Globus pallidus (tissue), 1 donor: ENCODE measurements at regions not wholly inside any gene's neighbourhood (a gene's known extent, or its start where the extent isn't known, plus 50 kb on each side); places are given as distances from the start of the nearest gene placed in this dataset.

Experiments used
- DNase-seq: peaks from one replicate; pipeline ENCODE4 v3.0.0-alpha.2; 2015; ENCODE audit warnings: low spot score

- no peak for DNase-seq
Observed at GRCh38 chr6:122008101-122008999, 391.1 kb upstream of the HSF2 start.

GRCh38 chr6:122009000-122009350, 390.5 kb upstream of the HSF2 start:
- DNase-seq = no peak

GRCh38 chr6:122012578-122012977, 386.9 kb upstream of the HSF2 start:
- DNase-seq = no peak

GRCh38 chr6:122014961-122015360, 384.5 kb upstream of the HSF2 start:
- no peak for DNase-seq

- DNase-seq = no peak
Observed at GRCh38 chr6:122020588-122021264, 378.7 kb upstream of the HSF2 start.

- DNase-seq = no peak
Observed at GRCh38 chr6:122025104-122025503, 374.3 kb upstream of the HSF2 start.

GRCh38 chr6:122026582-122027369, 372.7 kb upstream of the HSF2 start:
- no peak for DNase-seq

GRCh38 chr6:122028933-122029522, 370.4 kb upstream of the HSF2 start:
- DNase-seq = no peak

- DNase-seq = peak; percentile 33
Observed at GRCh38 chr6:122033564-122034181, 365.8 kb upstream of the HSF2 start.

GRCh38 chr6:122035173-122035572, 364.3 kb upstream of the HSF2 start:
- DNase-seq = no peak

GRCh38 chr6:122040261-122040660, 359.2 kb upstream of the HSF2 start:
- no peak for DNase-seq

GRCh38 chr6:122042380-122042779, 357.1 kb upstream of the HSF2 start:
- DNase-seq = no peak

GRCh38 chr6:122042960-122043735, 356.3 kb upstream of the HSF2 start:
- DNase-seq = no peak

GRCh38 chr6:122048570-122048969, 350.9 kb upstream of the HSF2 start:
- no peak for DNase-seq

- no peak for DNase-seq
Observed at GRCh38 chr6:122049341-122049740, 350.1 kb upstream of the HSF2 start.

- no peak for DNase-seq
Observed at GRCh38 chr6:122050242-122050755, 349.2 kb upstream of the HSF2 start.

- no peak for DNase-seq
Observed at GRCh38 chr6:122052346-122052900, 347.0 kb upstream of the HSF2 start.

GRCh38 chr6:122059918-122060317, 339.5 kb upstream of the HSF2 start:
- no peak for DNase-seq

- no peak for DNase-seq
Observed at GRCh38 chr6:122061855-122062254, 337.6 kb upstream of the HSF2 start.

- DNase-seq = no peak
Observed at GRCh38 chr6:122063076-122063475, 336.4 kb upstream of the HSF2 start.
